ENCODE measurements at regions not wholly inside any gene's neighbourhood (a gene's known extent, or its start where the extent isn't known, plus 50 kb on each side); places are given as distances from the start of the nearest gene placed in this dataset.

DNA sequence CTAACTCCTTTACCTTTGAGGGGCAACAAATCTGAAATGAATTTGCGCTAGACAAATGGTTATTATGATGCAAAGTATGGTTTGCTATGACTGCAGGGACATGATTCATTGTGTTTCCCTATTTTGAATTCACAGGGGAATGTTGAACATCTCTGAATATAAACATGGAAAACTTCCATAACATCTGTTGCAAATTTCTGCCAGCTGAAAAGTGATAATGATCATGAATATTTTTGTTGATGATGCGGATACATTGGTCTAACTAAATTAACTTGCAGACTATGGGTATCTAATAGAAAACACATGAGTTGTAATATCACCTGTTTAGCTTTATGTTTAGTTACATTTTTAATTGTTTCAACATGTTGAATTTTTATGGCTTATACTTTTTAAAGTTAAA is 1325.5 kb downstream of the REEP3 start:
- no peak for TF ChIP-seq POLR2A (IDR thresholded peaks at IDR 0.05)
- TF ChIP-seq, protein P1, sequence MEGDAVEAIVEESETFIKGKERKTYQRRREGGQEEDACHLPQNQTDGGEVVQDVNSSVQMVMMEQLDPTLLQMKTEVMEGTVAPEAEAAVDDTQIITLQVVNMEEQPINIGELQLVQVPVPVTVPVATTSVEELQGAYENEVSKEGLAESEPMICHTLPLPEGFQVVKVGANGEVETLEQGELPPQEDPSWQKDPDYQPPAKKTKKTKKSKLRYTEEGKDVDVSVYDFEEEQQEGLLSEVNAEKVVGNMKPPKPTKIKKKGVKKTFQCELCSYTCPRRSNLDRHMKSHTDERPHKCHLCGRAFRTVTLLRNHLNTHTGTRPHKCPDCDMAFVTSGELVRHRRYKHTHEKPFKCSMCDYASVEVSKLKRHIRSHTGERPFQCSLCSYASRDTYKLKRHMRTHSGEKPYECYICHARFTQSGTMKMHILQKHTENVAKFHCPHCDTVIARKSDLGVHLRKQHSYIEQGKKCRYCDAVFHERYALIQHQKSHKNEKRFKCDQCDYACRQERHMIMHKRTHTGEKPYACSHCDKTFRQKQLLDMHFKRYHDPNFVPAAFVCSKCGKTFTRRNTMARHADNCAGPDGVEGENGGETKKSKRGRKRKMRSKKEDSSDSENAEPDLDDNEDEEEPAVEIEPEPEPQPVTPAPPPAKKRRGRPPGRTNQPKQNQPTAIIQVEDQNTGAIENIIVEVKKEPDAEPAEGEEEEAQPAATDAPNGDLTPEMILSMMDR (IDR thresholded peaks at IDR 0.05) = no peak
- TF ChIP-seq EP300 (IDR thresholded peaks at IDR 0.05) = no peak
